SK-N-MC (cell line): ENCODE measurements at regions not wholly inside any gene's neighbourhood (a gene's known extent, or its start where the extent isn't known, plus 50 kb on each side); places are given as distances from the start of the nearest gene placed in this dataset.

ENCODE experiments used
- EZH2 ChIP-seq: fragments of 200-600 bp; sonication (generic); IDR thresholded peaks from one replicate; pipeline ENCODE4 v1.6.1; 2017; ENCODE audit warnings: antibody characterized with exemption
- POLR2AphosphoS5 ChIP-seq: IDR thresholded peaks from 2 replicates; pipeline ENCODE4 v1.6.1; 2012; ENCODE audit warnings: mild to moderate bottlenecking, low read depth, low read length, borderline replicate concordance

DNA sequence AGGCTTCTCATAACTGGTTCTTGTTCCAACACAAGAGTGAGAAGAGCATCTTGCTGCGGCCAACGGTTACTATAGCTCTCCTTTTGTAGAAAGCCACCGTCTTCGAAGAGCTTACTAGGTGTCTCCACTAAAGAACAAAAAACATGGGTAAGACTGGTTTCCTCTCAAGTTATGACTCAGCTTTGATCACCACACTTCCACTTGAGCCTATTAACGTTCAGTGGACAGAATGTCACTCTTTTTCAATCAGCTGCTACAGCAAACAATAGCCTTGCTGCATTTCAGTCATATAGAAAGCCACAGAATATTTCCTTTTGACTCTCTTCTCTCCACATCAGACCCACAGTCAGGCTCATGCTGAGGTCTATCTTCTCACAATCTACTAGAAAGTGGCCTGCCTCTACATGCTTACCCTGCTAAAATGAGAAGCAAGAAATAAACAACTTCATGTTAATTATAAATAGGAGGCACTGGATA is 243.5 kb upstream of the PREP start:
- no peak for TF ChIP-seq POLR2AphosphoS5
- TF ChIP-seq EZH2 = no peak
